Liver (tissue), 8 donors: ENCODE measurements at regions not wholly inside any gene's neighbourhood (a gene's known extent, or its start where the extent isn't known, plus 50 kb on each side); places are given as distances from the start of the nearest gene placed in this dataset.

Experiments
- DNase-seq: peaks from one replicate; pipeline ENCODE4 v3.0.0-alpha.2; 2017; ENCODE audit warnings: low spot score
- H3K27ac ChIP-seq, 2 donors: one replicate each; pipeline ENCODE4 v1.7.0; 2013; ENCODE audit warnings: inconsistent platforms in 2 of 2, low read length in 2 of 2, control low read depth in 1 of 2, low read depth in 1 of 2, mild to moderate bottlenecking in 1 of 2
- H3K27me3 ChIP-seq, 4 donors: one replicate each; pipeline versions ENCODE4 v1.6.1 to v1.7.0; 2013; ENCODE audit warnings: low read length in 3 of 4, inconsistent platforms in 1 of 4, mild to moderate bottlenecking in 1 of 4, moderate library complexity in 1 of 4; ENCODE audit not compliant: control insufficient read depth in 4 of 4, insufficient read depth in 4 of 4
- H3K36me3 ChIP-seq, 4 donors: one replicate each; pipeline versions ENCODE4 v1.6.1 to v1.7.0; 2013; ENCODE audit warnings: low read length in 3 of 4, mild to moderate bottlenecking in 3 of 4, low read depth in 1 of 4, moderate library complexity in 1 of 4; ENCODE audit not compliant: control insufficient read depth in 4 of 4, insufficient read depth in 3 of 4
- H3K4me1 ChIP-seq, 4 donors: one replicate each; pipeline versions ENCODE4 v1.6.1 to v1.7.0; 2013; ENCODE audit warnings: low read length in 3 of 4, mild to moderate bottlenecking in 3 of 4, moderate library complexity in 1 of 4; ENCODE audit not compliant: control insufficient read depth in 4 of 4, insufficient read depth in 4 of 4
- H3K4me3 ChIP-seq, 3 donors: one replicate each; pipeline versions ENCODE4 v1.6.1 to v1.7.0; 2013; ENCODE audit warnings: low read length in 3 of 3, control low read depth in 1 of 3, low read depth in 1 of 3, mild to moderate bottlenecking in 1 of 3
- H3K9ac ChIP-seq, 2 donors: one replicate each; pipeline ENCODE4 v1.7.0; 2013; ENCODE audit warnings: low read length in 2 of 2, mild to moderate bottlenecking in 2 of 2, moderate library complexity in 2 of 2, control low read depth in 1 of 2, low read depth in 1 of 2
- H3K9me3 ChIP-seq, 4 donors: one replicate each; pipeline versions ENCODE4 v1.6.1 to v1.7.0; 2013; ENCODE audit warnings: low read length in 3 of 4; ENCODE audit not compliant: control insufficient read depth in 4 of 4
- ATF3 ChIP-seq: IDR thresholded peaks from 2 replicates; pipeline ENCODE4 v1.6.1; 2016; ENCODE audit warnings: antibody characterized with exemption
- CTCF ChIP-seq: fragments of 150-350 bp; IDR thresholded peaks from 2 replicates; pipeline ENCODE4 v1.5.1; 2017; ENCODE audit warnings: improper control_type of control experiment, low read depth, low read length; ENCODE audit not compliant: missing input control
- EGR1 ChIP-seq, 2 donors: IDR thresholded peaks; 2 replicates each; pipeline ENCODE4 v1.6.1; 2016 to 2018; ENCODE audit warnings: antibody characterized with exemption in 2 of 2, low read depth in 2 of 2
- FOXA1 ChIP-seq: IDR thresholded peaks from 2 replicates; pipeline ENCODE4 v1.6.1; 2016; ENCODE audit warnings: antibody characterized with exemption
- FOXA2 ChIP-seq: IDR thresholded peaks from 2 replicates; pipeline ENCODE4 v1.6.1; 2016; ENCODE audit warnings: antibody characterized with exemption
- GABPA ChIP-seq, 2 donors: IDR thresholded peaks in 1 of 2; conservative IDR thresholded peaks in 1 of 2; 2 replicates each; pipeline ENCODE4 v1.6.1; 2016; ENCODE audit warnings: antibody characterized with exemption in 2 of 2, mild to moderate bottlenecking in 1 of 2, moderate library complexity in 1 of 2
- HNF4A ChIP-seq, 2 donors: conservative IDR thresholded peaks; 2 replicates each; pipeline ENCODE4 v1.6.1; 2016; ENCODE audit warnings: antibody characterized with exemption in 2 of 2, mild to moderate bottlenecking in 2 of 2
- HNF4G ChIP-seq: IDR thresholded peaks from 2 replicates; pipeline ENCODE4 v1.6.1; 2016; ENCODE audit warnings: antibody characterized with exemption
- JUND ChIP-seq, 2 donors: IDR thresholded peaks; 2 replicates each; pipeline ENCODE4 v1.6.1; 2016; ENCODE audit warnings: antibody characterized with exemption in 2 of 2
- NR2F2 ChIP-seq: IDR thresholded peaks from 2 replicates; pipeline ENCODE4 v1.6.1; 2016; ENCODE audit warnings: antibody characterized with exemption
- RAD21 ChIP-seq, 2 donors: IDR thresholded peaks; 2 replicates each; pipeline ENCODE4 v1.6.1; 2016; ENCODE audit warnings: antibody characterized with exemption in 2 of 2, mild to moderate bottlenecking in 2 of 2
- REST ChIP-seq: IDR thresholded peaks from 2 replicates; pipeline ENCODE4 v1.6.1; 2016; ENCODE audit warnings: antibody characterized with exemption, mild to moderate bottlenecking
- RXRA ChIP-seq, 2 donors: IDR thresholded peaks; 2 replicates each; pipeline ENCODE4 v1.6.1; 2017 to 2018; ENCODE audit warnings: antibody characterized with exemption in 2 of 2, mild to moderate bottlenecking in 1 of 2
- SP1 ChIP-seq: IDR thresholded peaks from 2 replicates; pipeline ENCODE4 v1.6.1; 2018; ENCODE audit warnings: antibody characterized with exemption, mild to moderate bottlenecking
- TAF1 ChIP-seq: conservative IDR thresholded peaks from 2 replicates; pipeline ENCODE4 v1.6.1; 2016; ENCODE audit warnings: antibody characterized with exemption, mild to moderate bottlenecking
- YY1 ChIP-seq: IDR thresholded peaks from 2 replicates; pipeline ENCODE4 v1.6.1; 2016; ENCODE audit warnings: antibody characterized with exemption, mild to moderate bottlenecking
- ZBTB33 ChIP-seq: IDR thresholded peaks from 2 replicates; pipeline ENCODE4 v1.6.1; 2016; ENCODE audit warnings: antibody characterized with exemption
- WGBS: extraction: QIAGEN DNeasy Blood & Tissue Kit; methylation state at CpG from one replicate; pipeline ENCODE4 v1.1.7; 2013; 5-methylcytosine and 5-hydroxymethylcytosine counted together
- TF ChIP-seq, protein P1 (sequence below): IDR thresholded peaks from 2 replicates; pipeline ENCODE4 v1.6.1; 2016; ENCODE audit warnings: antibody characterized with exemption
- donor health status: healthy.
- donor health status: healthy.
- donor health status: healthy.
- donor health status: healthy.
- donor health status: healthy.

DNA sequence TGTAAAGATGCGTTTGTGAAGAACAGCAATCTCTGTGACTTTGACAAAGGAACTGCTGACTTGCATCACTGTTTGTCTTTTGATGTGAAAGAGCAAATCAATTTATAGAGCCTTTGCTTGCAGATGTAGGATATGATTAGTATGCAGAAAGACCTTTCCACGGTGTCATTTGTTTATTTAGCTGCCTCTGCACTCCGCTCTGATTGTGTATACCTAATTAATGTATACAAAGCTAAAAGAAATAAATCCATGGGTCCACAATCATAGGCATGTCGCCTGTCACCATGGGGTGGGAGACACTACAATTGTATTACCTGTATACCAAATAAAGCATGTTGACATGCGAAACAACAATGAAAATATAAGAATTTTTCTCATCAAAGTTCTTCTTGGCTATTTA lies 410.7 kb downstream of the MZT1 start:
- peaks cover 0 to 4% (median 0%) of the 10 kb centered on the region in 4 donors for H3K27me3 ChIP-seq
- no peak overlapping the region for H3K9ac ChIP-seq
- H3K27ac ChIP-seq: no peak overlapping the region
- H3K36me3 ChIP-seq: no peaks in the 10 kb centered on the region
- no peak for DNase-seq
- no peaks in the 10 kb centered on the region for H3K9me3 ChIP-seq
- no peaks in the 10 kb centered on the region for H3K4me1 ChIP-seq
- WGBS: 50% methylated on average over 5 of the region's 5 CpGs
- no peak for TF ChIP-seq FOXA1
- no peak for TF ChIP-seq ZBTB33
- TF ChIP-seq YY1: no peak
- TF ChIP-seq ATF3: no peak
- TF ChIP-seq, protein P1, sequence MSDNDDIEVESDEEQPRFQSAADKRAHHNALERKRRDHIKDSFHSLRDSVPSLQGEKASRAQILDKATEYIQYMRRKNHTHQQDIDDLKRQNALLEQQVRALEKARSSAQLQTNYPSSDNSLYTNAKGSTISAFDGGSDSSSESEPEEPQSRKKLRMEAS: no peak
- TF ChIP-seq GABPA (IDR thresholded peaks at IDR 0.05 in 1 of 2, conservative IDR thresholded peaks at IDR 0.05 in 1 of 2): no peak
- no peak for TF ChIP-seq HNF4A (conservative IDR thresholded peaks at IDR 0.05)
- TF ChIP-seq CTCF: no peak
- TF ChIP-seq RXRA (IDR thresholded peaks at IDR 0.05): no peak
- no peak for TF ChIP-seq RAD21 (IDR thresholded peaks at IDR 0.05)
- no peak for TF ChIP-seq FOXA2
- no peak for TF ChIP-seq JUND (IDR thresholded peaks at IDR 0.05)
- TF ChIP-seq SP1: no peak
- TF ChIP-seq REST: no peak
- no peak for TF ChIP-seq TAF1
- TF ChIP-seq HNF4G: no peak
- TF ChIP-seq NR2F2: no peak
- no peak for TF ChIP-seq EGR1 (IDR thresholded peaks at IDR 0.05; ENCODE audit: low read depth in 2 of 2)
- H3K4me3 ChIP-seq: no peak overlapping the region

GRCh38 chr13:72315312-72315711 lies 412.1 kb downstream of the MZT1 start:
- H3K27ac ChIP-seq: no peak overlapping the region
- WGBS: 73% methylated on average over 3 of the region's 3 CpGs

More at GRCh38 chr13:72315312-72315711, 412.1 kb downstream of the MZT1 start:
- Histone ChIP-seq H3K9ac (no peak overlapping the region), H3K9me3 (no peaks in the 10 kb centered on the region), H3K27me3 (no peaks in the 10 kb centered on the region), H3K4me3 (no peak overlapping the region), H3K36me3 (no peaks in the 10 kb centered on the region), H3K4me1 (no peaks in the 10 kb centered on the region)
- no peak for DNase-seq
- TF ChIP-seq GABPA (IDR thresholded peaks at IDR 0.05 in 1 of 2, conservative IDR thresholded peaks at IDR 0.05 in 1 of 2) (no peak), NR2F2 (no peak), ZBTB33 (no peak), FOXA2 (no peak), REST (no peak), JUND (IDR thresholded peaks at IDR 0.05) (no peak), RXRA (IDR thresholded peaks at IDR 0.05) (no peak)
